H9 (cell line): ENCODE measurements at regions not wholly inside any gene's neighbourhood (a gene's known extent, or its start where the extent isn't known, plus 50 kb on each side); places are given as distances from the start of the nearest gene placed in this dataset.

Experiments used
- DNase-seq: peaks from one replicate; pipeline ENCODE4 v3.0.0-alpha.2; 2017
- H2AFZ ChIP-seq: one replicate; pipeline ENCODE4 v1.6.1; 2013; ENCODE audit warnings: mild to moderate bottlenecking, low read length, control low read depth, moderate library complexity
- H2AK5ac ChIP-seq: 2 replicates; pipeline ENCODE4 v1.6.1; 2013; ENCODE audit warnings: low read length, control low read depth, mixed read lengths; ENCODE audit not compliant: insufficient read length
- H2BK120ac ChIP-seq: one replicate; pipeline ENCODE4 v1.6.1; 2013; ENCODE audit warnings: low read depth, mild to moderate bottlenecking, low read length, control low read depth, inconsistent platforms; ENCODE audit not compliant: poor library complexity, severe bottlenecking
- H2BK12ac ChIP-seq: 2 replicates; pipeline ENCODE4 v1.6.1; 2013; ENCODE audit warnings: low read length, control low read depth, mixed read lengths, low read depth; ENCODE audit not compliant: insufficient read length
- H2BK15ac ChIP-seq: 2 replicates; pipeline ENCODE4 v1.6.1; 2013; ENCODE audit warnings: low read depth, low read length, control low read depth
- H2BK20ac ChIP-seq: one replicate; pipeline ENCODE4 v1.6.1; 2013; ENCODE audit warnings: low read depth, mild to moderate bottlenecking, low read length, control low read depth, inconsistent platforms; ENCODE audit not compliant: poor library complexity, severe bottlenecking
- H2BK5ac ChIP-seq: 2 replicates; pipeline ENCODE4 v1.6.1; 2013; ENCODE audit warnings: low read length, control low read depth, mixed read lengths; ENCODE audit not compliant: insufficient read length
- H3K14ac ChIP-seq: 2 replicates; pipeline ENCODE4 v1.6.1; 2013; ENCODE audit warnings: low read length, control low read depth; ENCODE audit not compliant: insufficient read depth
- H3K18ac ChIP-seq: 2 replicates; pipeline ENCODE4 v1.6.1; 2013; ENCODE audit warnings: low read depth, mild to moderate bottlenecking, mixed read lengths, low read length, control low read depth; ENCODE audit not compliant: insufficient read length
- H3K23ac ChIP-seq: 2 replicates; pipeline ENCODE4 v1.6.1; 2013; ENCODE audit warnings: low read length, control low read depth, mixed read lengths, low read depth; ENCODE audit not compliant: insufficient read length
- H3K23me2 ChIP-seq: 2 replicates; pipeline ENCODE4 v1.6.1; 2013; ENCODE audit warnings: low read depth, mild to moderate bottlenecking, mixed read lengths, low read length, control low read depth; ENCODE audit not compliant: insufficient read length, poor library complexity, severe bottlenecking
- H3K27ac ChIP-seq: 2 replicates; pipeline ENCODE4 v1.5.1; 2013; ENCODE audit warnings: low read length, control low read depth, mixed read lengths, low read depth; ENCODE audit not compliant: insufficient read length
- H3K27me3 ChIP-seq: 2 replicates; pipeline ENCODE4 v1.6.1; 2013; ENCODE audit warnings: low read length, control low read depth, inconsistent platforms; ENCODE audit not compliant: insufficient read depth
- H3K4ac ChIP-seq: 2 replicates; pipeline ENCODE4 v1.6.1; 2013; ENCODE audit warnings: low read depth, mild to moderate bottlenecking, control low read depth, inconsistent platforms, low read length, moderate library complexity
- H3K4me1 ChIP-seq: 2 replicates; pipeline ENCODE4 v1.6.1; 2013; ENCODE audit warnings: low read length, control low read depth, inconsistent platforms; ENCODE audit not compliant: insufficient read depth
- H3K4me2 ChIP-seq: 2 replicates; pipeline ENCODE4 v1.6.1; 2013; ENCODE audit warnings: low read length, control low read depth, mixed read lengths; ENCODE audit not compliant: insufficient read length, insufficient read depth
- H3K56ac ChIP-seq: 2 replicates; pipeline ENCODE4 v1.6.1; 2013; ENCODE audit warnings: low read depth, mild to moderate bottlenecking, mixed read lengths, low read length, control low read depth; ENCODE audit not compliant: insufficient read length
- H3K79me1 ChIP-seq: 2 replicates; pipeline ENCODE4 v1.6.1; 2013; ENCODE audit warnings: low read depth, mild to moderate bottlenecking, moderate library complexity, low read length, control low read depth, inconsistent platforms; ENCODE audit not compliant: insufficient read depth, poor library complexity, severe bottlenecking
- H3K79me2 ChIP-seq: 2 replicates; pipeline ENCODE4 v1.6.1; 2013; ENCODE audit warnings: low read length, control low read depth, inconsistent platforms; ENCODE audit not compliant: insufficient read depth
- H3K9ac ChIP-seq: 2 replicates; pipeline ENCODE4 v1.6.1; 2013; ENCODE audit warnings: low read length, control low read depth, mixed read lengths; ENCODE audit not compliant: insufficient read length; ENCODE audit errors: extremely low read depth
- H3K9me3 ChIP-seq: one replicate; pipeline ENCODE4 v1.6.1; 2013; ENCODE audit warnings: low read depth, low read length, inconsistent platforms; ENCODE audit not compliant: control insufficient read depth
- H3T11ph ChIP-seq: one replicate; pipeline ENCODE4 v1.6.1; 2013; ENCODE audit warnings: mild to moderate bottlenecking, low read length, control low read depth, inconsistent platforms
- H4K20me1 ChIP-seq: one replicate; pipeline ENCODE4 v1.6.1; 2013; ENCODE audit not compliant: control insufficient read depth, insufficient read length, insufficient read depth
- H4K5ac ChIP-seq: 2 replicates; pipeline ENCODE4 v1.6.1; 2013; ENCODE audit warnings: low read depth, mild to moderate bottlenecking, mixed read lengths, low read length, control low read depth; ENCODE audit not compliant: insufficient read length
- H4K8ac ChIP-seq: replicated peaks from 2 replicates; pipeline ENCODE4 v1.6.1; 2013; ENCODE audit warnings: low read length, control low read depth, mixed read lengths, low read depth; ENCODE audit not compliant: insufficient read length
- H4K91ac ChIP-seq: 2 replicates; pipeline ENCODE4 v1.6.1; 2013; ENCODE audit warnings: low read depth, mild to moderate bottlenecking, moderate library complexity, mixed read lengths, low read length, control low read depth; ENCODE audit not compliant: insufficient read length
- H3K27ac Mint-ChIP-seq, 3 experiments: 2 replicates in 2 of 3; 3 replicates in 1 of 3; pipeline ENCODE4 v1.8.0; 2020 to 2021; ENCODE audit warnings: mixed read lengths in 3 of 3, mild to moderate bottlenecking in 1 of 3, moderate library complexity in 1 of 3
- H3K27me3 Mint-ChIP-seq: 2 replicates; pipeline ENCODE4 v1.8.0; 2021; ENCODE audit warnings: low read depth, mild to moderate bottlenecking, moderate library complexity, mixed read lengths
- H3K36me3 Mint-ChIP-seq, 3 experiments: 2 replicates in 2 of 3; 3 replicates in 1 of 3; pipeline ENCODE4 v1.8.0; 2020 to 2021; ENCODE audit warnings: low read depth in 3 of 3, mixed read lengths in 3 of 3; ENCODE audit not compliant: insufficient read depth in 1 of 3
- H3K4me1 Mint-ChIP-seq, 2 experiments: 2 replicates each; pipeline ENCODE4 v1.8.0; 2020; ENCODE audit warnings: mixed read lengths in 2 of 2
- H3K4me3 Mint-ChIP-seq, 2 experiments: 2 replicates in 1 of 2; 3 replicates in 1 of 2; pipeline ENCODE4 v1.8.0; 2020 to 2021; ENCODE audit warnings: mild to moderate bottlenecking in 2 of 2, mixed read lengths in 2 of 2, moderate library complexity in 1 of 2
- H3K9me3 Mint-ChIP-seq, 2 experiments: 2 replicates in 1 of 2; 3 replicates in 1 of 2; pipeline ENCODE4 v1.8.0; 2020; ENCODE audit warnings: mild to moderate bottlenecking in 2 of 2, mixed read lengths in 2 of 2, moderate library complexity in 1 of 2
- WGBS: extraction: QIAGEN DNeasy Blood & Tissue Kit; methylation state at CpG from one replicate; pipeline ENCODE4 v1.1.7; 2013; ENCODE audit warnings: missing lambda C conversion rate, low lambda C conversion rate, mixed read lengths; ENCODE audit not compliant: insufficient read length; ENCODE audit errors: extremely low coverage; 5-methylcytosine and 5-hydroxymethylcytosine counted together
- TF ChIP-seq, protein P1 (sequence below): fragments of 200-600 bp; sonication (generic); conservative IDR thresholded peaks from 3 replicates; pipeline ENCODE4 v1.8.0; 2021; ENCODE audit warnings: antibody characterized with exemption, mild to moderate bottlenecking

DNA sequence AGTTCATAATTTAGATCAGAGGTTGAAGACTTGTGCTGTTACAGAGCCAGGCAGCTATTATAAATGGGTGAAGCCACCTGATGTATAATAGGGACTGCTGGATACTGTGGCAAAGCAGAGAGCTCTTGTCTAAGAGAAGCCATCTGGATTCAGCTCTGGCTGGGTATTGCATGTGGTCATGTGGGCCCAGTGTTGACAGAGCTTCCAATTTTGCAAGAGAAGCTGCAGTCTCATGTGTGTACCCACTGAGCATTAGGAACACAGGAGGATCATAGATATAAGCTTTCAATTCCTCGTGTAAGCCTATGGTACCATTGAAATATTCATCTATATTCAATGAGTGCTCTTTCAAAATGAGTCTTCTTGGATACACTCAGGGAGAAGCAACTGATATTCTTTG lies 303.9 kb upstream of the SLCO3A1 start:
- no peak overlapping the region for H3K4ac ChIP-seq
- no peaks in the 10 kb centered on the region for H3K9me3 ChIP-seq
- no peaks in the 10 kb centered on the region for H3K27me3 ChIP-seq
- no peaks in the 10 kb centered on the region for H3K4me1 ChIP-seq
- H3K27ac ChIP-seq, result no peak overlapping the region
- H2AK5ac ChIP-seq, result no peak overlapping the region
- peaks cover 0 to 4% of the 10 kb centered on the region in 2 experiments; a peak in 2 of 5 replicates for H3K9me3 Mint-ChIP-seq
- H4K20me1 ChIP-seq, result no peaks in the 10 kb centered on the region
- H3K4me1 Mint-ChIP-seq, result peaks cover 16 to 26% of the 10 kb centered on the region in 2 experiments
- no peaks in the 10 kb centered on the region for H3K27me3 Mint-ChIP-seq
- no peak overlapping the region for H4K5ac ChIP-seq
- no peak overlapping the region for H3K4me3 Mint-ChIP-seq
- H3K56ac ChIP-seq, result no peak overlapping the region
- no peak overlapping the region for H3K18ac ChIP-seq
- H3K9ac ChIP-seq, result no peak overlapping the region
- H3K36me3 Mint-ChIP-seq, result peaks cover 0 to 2% (median 0%) of the 10 kb centered on the region in 3 experiments; a peak in 1 of 7 replicates
- H4K8ac ChIP-seq, result no peak overlapping the region
- no peak overlapping the region for H3T11ph ChIP-seq
- H3K79me1 ChIP-seq, result no peaks in the 10 kb centered on the region
- no peak overlapping the region for H2AFZ ChIP-seq
- DNase-seq, result no peak
- no peak overlapping the region for H3K23ac ChIP-seq
- H2BK5ac ChIP-seq, result no peak overlapping the region
- H4K91ac ChIP-seq, result no peak overlapping the region
- H3K14ac ChIP-seq, result no peak overlapping the region
- TF ChIP-seq, protein P1, sequence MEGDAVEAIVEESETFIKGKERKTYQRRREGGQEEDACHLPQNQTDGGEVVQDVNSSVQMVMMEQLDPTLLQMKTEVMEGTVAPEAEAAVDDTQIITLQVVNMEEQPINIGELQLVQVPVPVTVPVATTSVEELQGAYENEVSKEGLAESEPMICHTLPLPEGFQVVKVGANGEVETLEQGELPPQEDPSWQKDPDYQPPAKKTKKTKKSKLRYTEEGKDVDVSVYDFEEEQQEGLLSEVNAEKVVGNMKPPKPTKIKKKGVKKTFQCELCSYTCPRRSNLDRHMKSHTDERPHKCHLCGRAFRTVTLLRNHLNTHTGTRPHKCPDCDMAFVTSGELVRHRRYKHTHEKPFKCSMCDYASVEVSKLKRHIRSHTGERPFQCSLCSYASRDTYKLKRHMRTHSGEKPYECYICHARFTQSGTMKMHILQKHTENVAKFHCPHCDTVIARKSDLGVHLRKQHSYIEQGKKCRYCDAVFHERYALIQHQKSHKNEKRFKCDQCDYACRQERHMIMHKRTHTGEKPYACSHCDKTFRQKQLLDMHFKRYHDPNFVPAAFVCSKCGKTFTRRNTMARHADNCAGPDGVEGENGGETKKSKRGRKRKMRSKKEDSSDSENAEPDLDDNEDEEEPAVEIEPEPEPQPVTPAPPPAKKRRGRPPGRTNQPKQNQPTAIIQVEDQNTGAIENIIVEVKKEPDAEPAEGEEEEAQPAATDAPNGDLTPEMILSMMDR, result no peak
- no CpG with 5 or more reads among the region's 1 CpG for WGBS
- H3K4me2 ChIP-seq, result no peak overlapping the region
- no peak overlapping the region for H2BK120ac ChIP-seq
- H3K27ac Mint-ChIP-seq, result no peak overlapping the region
- no peaks in the 10 kb centered on the region for H3K79me2 ChIP-seq
- no peaks in the 10 kb centered on the region for H3K23me2 ChIP-seq
- no peak overlapping the region for H2BK20ac ChIP-seq
- no peak overlapping the region for H2BK12ac ChIP-seq
- no peak overlapping the region for H2BK15ac ChIP-seq
